ENCODE measurements at regions not wholly inside any gene's neighbourhood (a gene's known extent, or its start where the extent isn't known, plus 50 kb on each side); places are given as distances from the start of the nearest gene placed in this dataset.

DNA sequence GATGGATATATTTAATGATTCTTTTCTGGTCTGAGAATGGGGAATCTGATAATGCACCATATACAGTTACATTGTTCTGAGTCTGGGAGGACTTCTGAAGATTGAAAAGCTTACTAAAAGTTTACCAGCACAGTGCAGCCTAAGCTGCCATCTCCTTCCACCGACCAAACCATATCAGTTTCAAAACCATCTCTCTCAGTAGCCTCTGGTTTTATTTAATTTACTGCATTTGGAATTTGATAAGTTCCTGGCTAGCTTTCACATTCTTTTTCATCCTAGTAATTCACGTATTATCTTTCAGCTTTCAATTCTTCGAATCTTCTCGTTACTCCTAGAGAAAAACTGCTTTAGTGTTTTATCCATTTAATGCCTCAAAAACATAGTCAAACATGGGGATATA, 181.4 kb upstream of the HCCS start:
- Histone ChIP-seq H3K36me3 (ENCODE audit: control insufficient read depth in 4 of 4, insufficient read depth in 3 of 4, low read depth in 1 of 4, low read length in 3 of 4) (no peaks in the 10 kb centered on the region), H3K27me3 (ENCODE audit: control insufficient read depth in 4 of 4, insufficient read depth in 4 of 4, low read length in 3 of 4) (no peaks in the 10 kb centered on the region), H3K27ac (ENCODE audit: low read depth in 1 of 2, low read length in 2 of 2) (no peak overlapping the region), H3K4me1 (ENCODE audit: control insufficient read depth in 4 of 4, insufficient read depth in 4 of 4, low read length in 3 of 4) (no peaks in the 10 kb centered on the region), H3K9me3 (ENCODE audit: control insufficient read depth in 4 of 4, low read length in 3 of 4) (peaks cover 0 to 2% (median 0%) of the 10 kb centered on the region in 4 donors), H3K4me3 (ENCODE audit: low read depth in 1 of 3, low read length in 3 of 3) (no peak overlapping the region), H3K9ac (ENCODE audit: low read depth in 1 of 2, low read length in 2 of 2) (no peak overlapping the region)
- no peak for DNase-seq (ENCODE audit: low spot score)
- TF ChIP-seq FOXA1 (IDR thresholded peaks at IDR 0.05) (no peak), FOXA2 (IDR thresholded peaks at IDR 0.05) (no peak), TAF1 (conservative IDR thresholded peaks at IDR 0.05) (no peak), NR2F2 (IDR thresholded peaks at IDR 0.05) (no peak), EGR1 (IDR thresholded peaks at IDR 0.05; ENCODE audit: low read depth in 2 of 2) (no peak), RAD21 (IDR thresholded peaks at IDR 0.05) (no peak), GABPA (IDR thresholded peaks at IDR 0.05 in 1 of 2, conservative IDR thresholded peaks at IDR 0.05 in 1 of 2) (no peak), RXRA (IDR thresholded peaks at IDR 0.05) (no peak)
- TF ChIP-seq, protein P1, sequence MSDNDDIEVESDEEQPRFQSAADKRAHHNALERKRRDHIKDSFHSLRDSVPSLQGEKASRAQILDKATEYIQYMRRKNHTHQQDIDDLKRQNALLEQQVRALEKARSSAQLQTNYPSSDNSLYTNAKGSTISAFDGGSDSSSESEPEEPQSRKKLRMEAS (IDR thresholded peaks at IDR 0.05), result no peak
- TF ChIP-seq, protein P2, sequence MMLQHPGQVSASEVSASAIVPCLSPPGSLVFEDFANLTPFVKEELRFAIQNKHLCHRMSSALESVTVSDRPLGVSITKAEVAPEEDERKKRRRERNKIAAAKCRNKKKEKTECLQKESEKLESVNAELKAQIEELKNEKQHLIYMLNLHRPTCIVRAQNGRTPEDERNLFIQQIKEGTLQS (IDR thresholded peaks at IDR 0.05), result no peak
- WGBS, result 88% methylated on average over 4 of the region's 4 CpGs

DNA sequence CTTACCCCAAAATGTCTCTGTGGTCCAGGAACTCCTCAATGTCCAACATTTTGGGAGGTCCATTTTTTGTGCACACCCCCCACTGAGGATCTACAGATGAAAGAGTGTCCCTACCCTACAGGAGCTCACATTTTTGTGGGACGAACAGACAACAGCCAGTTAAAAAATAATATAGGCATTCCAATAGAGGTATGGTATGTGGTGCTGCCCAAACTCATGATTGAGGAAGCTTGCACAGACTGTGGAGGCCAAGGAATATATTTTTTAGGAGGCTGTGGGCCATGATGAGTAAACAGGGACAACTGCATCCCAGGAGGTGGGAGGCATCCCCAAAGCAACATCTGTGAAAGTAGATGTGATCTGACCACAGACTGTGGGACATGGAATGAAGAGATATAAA, 181.0 kb upstream of the HCCS start:
- Histone ChIP-seq H3K36me3 (ENCODE audit: control insufficient read depth in 4 of 4, insufficient read depth in 3 of 4, low read depth in 1 of 4, low read length in 3 of 4) (no peaks in the 10 kb centered on the region), H3K4me1 (ENCODE audit: control insufficient read depth in 4 of 4, insufficient read depth in 4 of 4, low read length in 3 of 4) (no peaks in the 10 kb centered on the region), H3K9me3 (ENCODE audit: control insufficient read depth in 4 of 4, low read length in 3 of 4) (peaks cover 0 to 2% (median 0%) of the 10 kb centered on the region in 4 donors), H3K9ac (ENCODE audit: low read depth in 1 of 2, low read length in 2 of 2) (no peak overlapping the region), H3K4me3 (ENCODE audit: low read depth in 1 of 3, low read length in 3 of 3) (no peak overlapping the region), H3K27ac (ENCODE audit: low read depth in 1 of 2, low read length in 2 of 2) (no peak overlapping the region), H3K27me3 (ENCODE audit: control insufficient read depth in 4 of 4, insufficient read depth in 4 of 4, low read length in 3 of 4) (no peaks in the 10 kb centered on the region)
- TF ChIP-seq RXRA (IDR thresholded peaks at IDR 0.05) (no peak), NR2F2 (IDR thresholded peaks at IDR 0.05) (no peak), HNF4G (IDR thresholded peaks at IDR 0.05) (no peak), JUND (IDR thresholded peaks at IDR 0.05) (no peak), GABPA (IDR thresholded peaks at IDR 0.05 in 1 of 2, conservative IDR thresholded peaks at IDR 0.05 in 1 of 2) (no peak), SP1 (IDR thresholded peaks at IDR 0.05) (no peak), RAD21 (IDR thresholded peaks at IDR 0.05) (no peak), EGR1 (IDR thresholded peaks at IDR 0.05; ENCODE audit: low read depth in 2 of 2) (no peak), HNF4A (conservative IDR thresholded peaks at IDR 0.05) (no peak), FOXA1 (IDR thresholded peaks at IDR 0.05) (no peak), FOXA2 (IDR thresholded peaks at IDR 0.05) (no peak)
- TF ChIP-seq, protein P3, sequence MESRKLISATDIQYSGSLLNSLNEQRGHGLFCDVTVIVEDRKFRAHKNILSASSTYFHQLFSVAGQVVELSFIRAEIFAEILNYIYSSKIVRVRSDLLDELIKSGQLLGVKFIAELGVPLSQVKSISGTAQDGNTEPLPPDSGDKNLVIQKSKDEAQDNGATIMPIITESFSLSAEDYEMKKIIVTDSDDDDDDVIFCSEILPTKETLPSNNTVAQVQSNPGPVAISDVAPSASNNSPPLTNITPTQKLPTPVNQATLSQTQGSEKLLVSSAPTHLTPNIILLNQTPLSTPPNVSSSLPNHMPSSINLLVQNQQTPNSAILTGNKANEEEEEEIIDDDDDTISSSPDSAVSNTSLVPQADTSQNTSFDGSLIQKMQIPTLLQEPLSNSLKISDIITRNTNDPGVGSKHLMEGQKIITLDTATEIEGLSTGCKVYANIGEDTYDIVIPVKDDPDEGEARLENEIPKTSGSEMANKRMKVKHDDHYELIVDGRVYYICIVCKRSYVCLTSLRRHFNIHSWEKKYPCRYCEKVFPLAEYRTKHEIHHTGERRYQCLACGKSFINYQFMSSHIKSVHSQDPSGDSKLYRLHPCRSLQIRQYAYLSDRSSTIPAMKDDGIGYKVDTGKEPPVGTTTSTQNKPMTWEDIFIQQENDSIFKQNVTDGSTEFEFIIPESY (IDR thresholded peaks at IDR 0.05), result no peak
- TF ChIP-seq, protein P1 (IDR thresholded peaks at IDR 0.05), result no peak
- TF ChIP-seq, protein P2 (IDR thresholded peaks at IDR 0.05), result no peak
- TF ChIP-seq, protein P4, sequence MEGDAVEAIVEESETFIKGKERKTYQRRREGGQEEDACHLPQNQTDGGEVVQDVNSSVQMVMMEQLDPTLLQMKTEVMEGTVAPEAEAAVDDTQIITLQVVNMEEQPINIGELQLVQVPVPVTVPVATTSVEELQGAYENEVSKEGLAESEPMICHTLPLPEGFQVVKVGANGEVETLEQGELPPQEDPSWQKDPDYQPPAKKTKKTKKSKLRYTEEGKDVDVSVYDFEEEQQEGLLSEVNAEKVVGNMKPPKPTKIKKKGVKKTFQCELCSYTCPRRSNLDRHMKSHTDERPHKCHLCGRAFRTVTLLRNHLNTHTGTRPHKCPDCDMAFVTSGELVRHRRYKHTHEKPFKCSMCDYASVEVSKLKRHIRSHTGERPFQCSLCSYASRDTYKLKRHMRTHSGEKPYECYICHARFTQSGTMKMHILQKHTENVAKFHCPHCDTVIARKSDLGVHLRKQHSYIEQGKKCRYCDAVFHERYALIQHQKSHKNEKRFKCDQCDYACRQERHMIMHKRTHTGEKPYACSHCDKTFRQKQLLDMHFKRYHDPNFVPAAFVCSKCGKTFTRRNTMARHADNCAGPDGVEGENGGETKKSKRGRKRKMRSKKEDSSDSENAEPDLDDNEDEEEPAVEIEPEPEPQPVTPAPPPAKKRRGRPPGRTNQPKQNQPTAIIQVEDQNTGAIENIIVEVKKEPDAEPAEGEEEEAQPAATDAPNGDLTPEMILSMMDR (IDR thresholded peaks at IDR 0.05; ENCODE audit: low read depth, low read length, missing input control), result no peak
- TF ChIP-seq, protein P5, sequence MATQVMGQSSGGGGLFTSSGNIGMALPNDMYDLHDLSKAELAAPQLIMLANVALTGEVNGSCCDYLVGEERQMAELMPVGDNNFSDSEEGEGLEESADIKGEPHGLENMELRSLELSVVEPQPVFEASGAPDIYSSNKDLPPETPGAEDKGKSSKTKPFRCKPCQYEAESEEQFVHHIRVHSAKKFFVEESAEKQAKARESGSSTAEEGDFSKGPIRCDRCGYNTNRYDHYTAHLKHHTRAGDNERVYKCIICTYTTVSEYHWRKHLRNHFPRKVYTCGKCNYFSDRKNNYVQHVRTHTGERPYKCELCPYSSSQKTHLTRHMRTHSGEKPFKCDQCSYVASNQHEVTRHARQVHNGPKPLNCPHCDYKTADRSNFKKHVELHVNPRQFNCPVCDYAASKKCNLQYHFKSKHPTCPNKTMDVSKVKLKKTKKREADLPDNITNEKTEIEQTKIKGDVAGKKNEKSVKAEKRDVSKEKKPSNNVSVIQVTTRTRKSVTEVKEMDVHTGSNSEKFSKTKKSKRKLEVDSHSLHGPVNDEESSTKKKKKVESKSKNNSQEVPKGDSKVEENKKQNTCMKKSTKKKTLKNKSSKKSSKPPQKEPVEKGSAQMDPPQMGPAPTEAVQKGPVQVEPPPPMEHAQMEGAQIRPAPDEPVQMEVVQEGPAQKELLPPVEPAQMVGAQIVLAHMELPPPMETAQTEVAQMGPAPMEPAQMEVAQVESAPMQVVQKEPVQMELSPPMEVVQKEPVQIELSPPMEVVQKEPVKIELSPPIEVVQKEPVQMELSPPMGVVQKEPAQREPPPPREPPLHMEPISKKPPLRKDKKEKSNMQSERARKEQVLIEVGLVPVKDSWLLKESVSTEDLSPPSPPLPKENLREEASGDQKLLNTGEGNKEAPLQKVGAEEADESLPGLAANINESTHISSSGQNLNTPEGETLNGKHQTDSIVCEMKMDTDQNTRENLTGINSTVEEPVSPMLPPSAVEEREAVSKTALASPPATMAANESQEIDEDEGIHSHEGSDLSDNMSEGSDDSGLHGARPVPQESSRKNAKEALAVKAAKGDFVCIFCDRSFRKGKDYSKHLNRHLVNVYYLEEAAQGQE (IDR thresholded peaks at IDR 0.05), result no peak
- DNase-seq (ENCODE audit: low spot score), result no peak
- WGBS, result 88% methylated on average over 1 of the region's 1 CpG
